Neural progenitor cell (in vitro differentiated cells): ENCODE measurements at regions not wholly inside any gene's neighbourhood (a gene's known extent, or its start where the extent isn't known, plus 50 kb on each side); places are given as distances from the start of the nearest gene placed in this dataset.

Experiments used
- EZH2 ChIP-seq: fragments of 200-600 bp; sonication (generic); IDR thresholded peaks from 2 replicates; pipeline ENCODE4 v1.6.1; 2017; ENCODE audit warnings: antibody characterized with exemption, mild to moderate bottlenecking, moderate library complexity
- TF ChIP-seq, protein P1 (sequence below): fragments of 200-600 bp; sonication (generic); IDR thresholded peaks from 2 replicates; pipeline ENCODE4 v1.5.1; 2017; ENCODE audit warnings: antibody characterized with exemption, mild to moderate bottlenecking

DNA sequence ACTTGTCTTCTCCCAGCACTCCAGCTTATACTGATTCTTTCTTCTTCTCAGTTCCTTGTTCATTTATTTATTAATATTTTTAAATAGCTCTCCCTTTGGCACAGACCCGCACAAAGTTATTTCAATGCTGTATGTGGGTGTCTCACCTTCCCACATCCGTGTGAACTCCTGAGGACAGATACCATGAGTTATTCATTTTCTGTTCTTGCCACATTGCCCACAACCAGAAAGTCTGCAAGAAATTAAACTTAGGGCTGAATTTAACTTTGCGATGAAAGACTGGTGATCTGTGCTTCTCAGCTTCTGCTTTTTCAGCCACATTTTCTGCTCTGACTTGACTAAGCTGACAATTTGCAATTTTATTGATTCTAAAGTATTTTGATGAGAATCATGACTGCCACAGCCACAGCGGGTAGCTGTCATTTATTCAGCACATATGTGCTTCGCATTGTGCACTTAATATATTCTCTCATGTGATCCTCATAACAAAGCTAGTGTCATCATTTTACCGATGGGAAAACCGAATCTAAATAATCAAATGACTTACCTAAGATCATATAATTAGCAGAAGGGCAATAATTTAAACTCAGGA lies 569.8 kb downstream of the EDEM1 start:
- TF ChIP-seq, protein P1, sequence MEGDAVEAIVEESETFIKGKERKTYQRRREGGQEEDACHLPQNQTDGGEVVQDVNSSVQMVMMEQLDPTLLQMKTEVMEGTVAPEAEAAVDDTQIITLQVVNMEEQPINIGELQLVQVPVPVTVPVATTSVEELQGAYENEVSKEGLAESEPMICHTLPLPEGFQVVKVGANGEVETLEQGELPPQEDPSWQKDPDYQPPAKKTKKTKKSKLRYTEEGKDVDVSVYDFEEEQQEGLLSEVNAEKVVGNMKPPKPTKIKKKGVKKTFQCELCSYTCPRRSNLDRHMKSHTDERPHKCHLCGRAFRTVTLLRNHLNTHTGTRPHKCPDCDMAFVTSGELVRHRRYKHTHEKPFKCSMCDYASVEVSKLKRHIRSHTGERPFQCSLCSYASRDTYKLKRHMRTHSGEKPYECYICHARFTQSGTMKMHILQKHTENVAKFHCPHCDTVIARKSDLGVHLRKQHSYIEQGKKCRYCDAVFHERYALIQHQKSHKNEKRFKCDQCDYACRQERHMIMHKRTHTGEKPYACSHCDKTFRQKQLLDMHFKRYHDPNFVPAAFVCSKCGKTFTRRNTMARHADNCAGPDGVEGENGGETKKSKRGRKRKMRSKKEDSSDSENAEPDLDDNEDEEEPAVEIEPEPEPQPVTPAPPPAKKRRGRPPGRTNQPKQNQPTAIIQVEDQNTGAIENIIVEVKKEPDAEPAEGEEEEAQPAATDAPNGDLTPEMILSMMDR = no peak
- TF ChIP-seq EZH2 = no peak
